Mesothelial cell of epicardium (in vitro differentiated cells): ENCODE measurements at regions not wholly inside any gene's neighbourhood (a gene's known extent, or its start where the extent isn't known, plus 50 kb on each side); places are given as distances from the start of the nearest gene placed in this dataset.

Source experiments
- DNase-seq, 2 experiments: peaks; one replicate each; pipeline ENCODE4 v3.0.0; 2021; ENCODE audit warnings: low spot score in 2 of 2; ENCODE audit not compliant: unreplicated experiment in 2 of 2
- H3K27ac Mint-ChIP-seq: 2 replicates; pipeline ENCODE4 v1.8.0; 2021; ENCODE audit warnings: mixed read lengths
- H3K27me3 Mint-ChIP-seq: 2 replicates; pipeline ENCODE4 v1.8.0; 2021; ENCODE audit warnings: low read depth, mixed read lengths
- H3K36me3 Mint-ChIP-seq: 2 replicates; pipeline ENCODE4 v1.8.0; 2021; ENCODE audit warnings: mixed read lengths
- H3K4me1 Mint-ChIP-seq: 2 replicates; pipeline ENCODE4 v1.8.0; 2021; ENCODE audit warnings: mixed read lengths
- H3K4me3 Mint-ChIP-seq: 2 replicates; pipeline ENCODE4 v1.8.0; 2021; ENCODE audit warnings: mild to moderate bottlenecking, moderate library complexity, mixed read lengths
- H3K9me3 Mint-ChIP-seq: 2 replicates; pipeline ENCODE4 v1.8.0; 2021; ENCODE audit warnings: mixed read lengths
- CTCF ChIP-seq: fragments of 200-600 bp; sonication (generic); IDR thresholded peaks from one replicate; pipeline ENCODE4 v1.5.0; 2021; ENCODE audit warnings: antibody characterized with exemption; ENCODE audit not compliant: unreplicated experiment

GRCh38 chr7:94054130-94054529, 50.0 kb upstream of the BET1 start:
- Mint-ChIP-seq H3K9me3 (peaks cover 3% of the 10 kb centered on the region), H3K27me3 (no peaks in the 10 kb centered on the region), H3K36me3 (no peaks in the 10 kb centered on the region), H3K27ac (no peak overlapping the region), H3K4me1 (peaks cover 11% of the 10 kb centered on the region), H3K4me3 (no peak overlapping the region)
- no peak for DNase-seq
- TF ChIP-seq CTCF: no peak

GRCh38 chr7:94055963-94056362, 51.8 kb upstream of the BET1 start:
- H3K4me1 Mint-ChIP-seq: peaks cover 5% of the 10 kb centered on the region
- H3K27ac Mint-ChIP-seq: no peak overlapping the region
- H3K27me3 Mint-ChIP-seq: no peaks in the 10 kb centered on the region
- DNase-seq: no peak
- peaks cover 3% of the 10 kb centered on the region for H3K9me3 Mint-ChIP-seq
- H3K4me3 Mint-ChIP-seq: no peak overlapping the region
- TF ChIP-seq CTCF: no peak
- no peaks in the 10 kb centered on the region for H3K36me3 Mint-ChIP-seq

GRCh38 chr7:94056796-94057207, 52.6 kb upstream of the BET1 start:
- Mint-ChIP-seq H3K4me3 (no peak overlapping the region), H3K27me3 (no peaks in the 10 kb centered on the region), H3K36me3 (no peaks in the 10 kb centered on the region), H3K27ac (no peak overlapping the region), H3K4me1 (peaks cover 5% of the 10 kb centered on the region), H3K9me3 (peaks cover 3% of the 10 kb centered on the region)
- DNase-seq: no peak
- TF ChIP-seq CTCF: no peak

GRCh38 chr7:94057955-94058354, 53.8 kb upstream of the BET1 start:
- no peak overlapping the region for H3K4me3 Mint-ChIP-seq
- peaks cover 6% of the 10 kb centered on the region for H3K4me1 Mint-ChIP-seq
- peaks cover 3% of the 10 kb centered on the region for H3K9me3 Mint-ChIP-seq
- H3K27ac Mint-ChIP-seq: no peak overlapping the region
- H3K27me3 Mint-ChIP-seq: peaks cover 3% of the 10 kb centered on the region
- TF ChIP-seq CTCF: no peak
- no peak for DNase-seq
- no peaks in the 10 kb centered on the region for H3K36me3 Mint-ChIP-seq

GRCh38 chr7:94059746-94060145, 55.6 kb upstream of the BET1 start:
- Mint-ChIP-seq H3K4me1 (peaks cover 4% of the 10 kb centered on the region), H3K27me3 (peaks cover 7% of the 10 kb centered on the region), H3K27ac (no peak overlapping the region), H3K9me3 (peaks cover 3% of the 10 kb centered on the region), H3K36me3 (no peaks in the 10 kb centered on the region), H3K4me3 (no peak overlapping the region)
- no peak for TF ChIP-seq CTCF
- DNase-seq: no peak

- Mint-ChIP-seq H3K27ac (no peak overlapping the region), H3K4me3 (no peak overlapping the region), H3K36me3 (no peaks in the 10 kb centered on the region), H3K27me3 (peaks cover 11% of the 10 kb centered on the region), H3K9me3 (peaks cover 3% of the 10 kb centered on the region), H3K4me1 (peaks cover 4% of the 10 kb centered on the region)
- TF ChIP-seq CTCF: no peak
- DNase-seq: no peak
Observed at GRCh38 chr7:94060752-94061151, 56.6 kb upstream of the BET1 start.
